ENCODE measurements at regions not wholly inside any gene's neighbourhood (a gene's known extent, or its start where the extent isn't known, plus 50 kb on each side); places are given as distances from the start of the nearest gene placed in this dataset.
A peak's percentile ranks its signal among the peaks of the same experiment; 100 is the strongest.

DNA sequence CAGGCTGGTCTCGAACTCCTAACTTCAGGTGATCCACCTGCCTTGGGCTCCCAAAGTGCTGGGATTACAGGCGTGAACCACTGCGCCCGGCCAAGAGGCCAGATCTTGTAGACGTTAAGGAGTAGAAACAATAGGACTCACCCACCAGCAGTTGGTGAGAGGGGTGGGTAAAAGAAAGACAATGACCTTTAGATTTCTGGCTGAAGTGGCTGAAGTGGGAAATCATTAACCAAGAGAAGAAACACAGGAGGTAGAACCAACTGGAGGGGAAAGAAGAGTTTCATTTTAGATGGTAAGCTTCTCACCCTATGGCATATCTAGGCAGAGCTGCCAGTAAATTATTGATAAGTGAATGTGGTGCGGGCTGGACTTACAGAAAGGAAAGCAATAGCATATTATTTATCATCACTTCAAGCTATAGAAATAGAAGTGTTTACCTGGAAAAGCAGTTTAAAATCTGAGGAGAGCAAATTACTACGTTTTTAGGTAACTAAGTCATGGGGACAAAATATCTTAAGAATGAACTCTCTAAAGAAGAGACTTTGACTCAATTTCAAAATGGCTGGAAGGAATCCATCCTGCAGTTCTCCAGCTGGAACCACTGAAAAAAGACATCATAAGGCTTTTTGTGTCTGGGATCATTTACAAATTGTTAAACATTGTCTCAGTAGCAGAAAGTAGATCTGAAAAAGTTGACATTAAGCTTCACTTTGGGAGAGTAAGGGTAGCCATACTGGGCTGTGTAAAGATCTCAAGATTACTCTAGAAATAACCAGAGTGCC lies 109.6 kb downstream of the ALDH8A1 start:
- intact Hi-C loops (cut with DNase I; ENCODE audit: low total_unique reads): no loop called here
- in situ Hi-C loops (cut with MboI; ENCODE audit: low pct_ligation_motif_present in 1 of 4, low pct_unique_long_range_greater_than_20kb in 1 of 4, low sequenced_read_pairs in 3 of 4): loop anchor here in 1 of 4 donors (25.0 kb wide), 1 partner anchor 678 kb away; no protein-coding TSS in a partner anchor

DNA sequence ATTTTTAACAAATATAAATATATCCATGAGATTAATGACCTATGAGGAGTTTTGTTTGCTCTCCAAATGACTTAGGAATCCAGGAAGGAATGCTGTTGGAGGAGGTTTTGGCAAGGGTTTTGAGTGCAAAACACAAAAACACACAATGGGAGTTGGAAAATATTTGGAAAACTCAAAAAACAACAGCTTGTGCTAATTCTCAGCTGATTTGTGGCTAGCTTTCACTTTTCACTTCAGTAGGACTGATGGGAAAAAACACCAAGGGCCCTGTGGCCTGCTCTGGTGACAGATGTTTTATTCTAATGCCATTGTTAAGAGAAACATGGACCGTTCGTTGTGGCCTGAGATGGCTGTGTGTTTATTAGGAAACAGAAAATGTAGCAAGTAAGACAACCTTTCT lies 113.9 kb downstream of the ALDH8A1 start:
- in situ Hi-C loops (cut with MboI; ENCODE audit: low pct_ligation_motif_present in 1 of 4, low pct_unique_long_range_greater_than_20kb in 1 of 4, low sequenced_read_pairs in 3 of 4) (loop anchor here in 1 of 4 donors (25.0 kb wide), 1 partner anchor 674 kb away; no protein-coding TSS in a partner anchor), intact Hi-C loops (cut with DNase I; ENCODE audit: low total_unique reads) (no loop called here)
- Histone ChIP-seq H3K36me3 (no peaks in the 10 kb centered on the region), H3K4me3 (no peak overlapping the region), H3K4me1 (peaks cover 0 to 12% (median 7%) of the 10 kb centered on the region in 4 donors), H3K9me3 (no peaks in the 10 kb centered on the region), H3K27me3 (no peaks in the 10 kb centered on the region), H3K27ac (no peak overlapping the region)
- TF ChIP-seq, protein P1, sequence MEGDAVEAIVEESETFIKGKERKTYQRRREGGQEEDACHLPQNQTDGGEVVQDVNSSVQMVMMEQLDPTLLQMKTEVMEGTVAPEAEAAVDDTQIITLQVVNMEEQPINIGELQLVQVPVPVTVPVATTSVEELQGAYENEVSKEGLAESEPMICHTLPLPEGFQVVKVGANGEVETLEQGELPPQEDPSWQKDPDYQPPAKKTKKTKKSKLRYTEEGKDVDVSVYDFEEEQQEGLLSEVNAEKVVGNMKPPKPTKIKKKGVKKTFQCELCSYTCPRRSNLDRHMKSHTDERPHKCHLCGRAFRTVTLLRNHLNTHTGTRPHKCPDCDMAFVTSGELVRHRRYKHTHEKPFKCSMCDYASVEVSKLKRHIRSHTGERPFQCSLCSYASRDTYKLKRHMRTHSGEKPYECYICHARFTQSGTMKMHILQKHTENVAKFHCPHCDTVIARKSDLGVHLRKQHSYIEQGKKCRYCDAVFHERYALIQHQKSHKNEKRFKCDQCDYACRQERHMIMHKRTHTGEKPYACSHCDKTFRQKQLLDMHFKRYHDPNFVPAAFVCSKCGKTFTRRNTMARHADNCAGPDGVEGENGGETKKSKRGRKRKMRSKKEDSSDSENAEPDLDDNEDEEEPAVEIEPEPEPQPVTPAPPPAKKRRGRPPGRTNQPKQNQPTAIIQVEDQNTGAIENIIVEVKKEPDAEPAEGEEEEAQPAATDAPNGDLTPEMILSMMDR (IDR thresholded peaks at IDR 0.05): no peak
- TF ChIP-seq EP300 (IDR thresholded peaks at IDR 0.05; ENCODE audit: low read depth) (no peak), POLR2AphosphoS5 (IDR thresholded peaks at IDR 0.05) (no peak), POLR2A (IDR thresholded peaks at IDR 0.05) (no peak)
- no peak for DNase-seq
- 58 to 67% methylated on average over 2 of the region's 2 CpGs for WGBS, 2 donors (ENCODE audit: low coverage in 1 of 2)

More for the DNA sequence above, 109.6 kb downstream of the ALDH8A1 start:
- H3K27ac ChIP-seq: no peak overlapping the region
- WGBS, 2 donors (ENCODE audit: low coverage in 1 of 2): 39 to 51% methylated on average over 2 to 7 of the region's 7 CpGs
- H3K4me1 ChIP-seq: peaks cover 0 to 12% (median 7%) of the 10 kb centered on the region in 4 donors
- TF ChIP-seq EP300 (IDR thresholded peaks at IDR 0.05; ENCODE audit: low read depth) (no peak), POLR2A (IDR thresholded peaks at IDR 0.05) (no peak), POLR2AphosphoS5 (IDR thresholded peaks at IDR 0.05) (no peak)
- TF ChIP-seq, protein P1 (IDR thresholded peaks at IDR 0.05): no peak
- no peaks in the 10 kb centered on the region for H3K27me3 ChIP-seq
- H3K36me3 ChIP-seq: no peaks in the 10 kb centered on the region
- peak; percentile 24 for DNase-seq
- no peaks in the 10 kb centered on the region for H3K9me3 ChIP-seq
- H3K4me3 ChIP-seq: no peak overlapping the region

DNA sequence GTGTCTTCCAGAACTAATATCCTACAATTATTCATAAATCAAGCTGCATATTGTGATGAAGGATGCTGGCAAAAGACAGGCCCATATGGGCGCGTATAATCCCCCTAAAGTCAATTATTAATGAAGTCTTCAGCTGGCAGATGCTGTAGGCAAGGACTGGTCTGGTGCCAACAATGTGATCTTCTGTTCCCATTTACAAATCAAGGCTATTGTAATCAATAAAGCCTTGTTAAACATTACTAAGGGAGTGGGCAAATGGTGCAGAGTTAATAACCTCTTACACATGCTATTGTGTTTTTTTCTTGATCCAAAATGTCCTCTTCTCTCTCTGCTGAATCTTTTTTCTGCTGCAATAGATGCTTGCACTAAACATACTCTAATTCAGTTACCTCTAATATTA lies 119.0 kb downstream of the ALDH8A1 start:
- TF ChIP-seq, protein P1 (IDR thresholded peaks at IDR 0.05): no peak
- TF ChIP-seq POLR2AphosphoS5 (IDR thresholded peaks at IDR 0.05) (no peak), POLR2A (IDR thresholded peaks at IDR 0.05) (no peak), EP300 (IDR thresholded peaks at IDR 0.05; ENCODE audit: low read depth) (no peak)
- 33 to 63% methylated on average over 2 of the region's 2 CpGs for WGBS, 2 donors (ENCODE audit: low coverage in 1 of 2)
- H3K9me3 ChIP-seq: no peaks in the 10 kb centered on the region
- in situ Hi-C loops (cut with MboI; ENCODE audit: low pct_ligation_motif_present in 1 of 4, low pct_unique_long_range_greater_than_20kb in 1 of 4, low sequenced_read_pairs in 3 of 4) (loop anchor here in 1 of 4 donors (25.0 kb wide), 1 partner anchor 669 kb away; no protein-coding TSS in a partner anchor), intact Hi-C loops (cut with DNase I; ENCODE audit: low total_unique reads) (no loop called here)
- DNase-seq: no peak
- peaks cover 0 to under 1% (median 0%) of the 10 kb centered on the region in 4 donors for H3K4me1 ChIP-seq
- no peaks in the 10 kb centered on the region for H3K36me3 ChIP-seq
- no peak overlapping the region for H3K4me3 ChIP-seq
- H3K27me3 ChIP-seq: no peaks in the 10 kb centered on the region
- no peak overlapping the region for H3K27ac ChIP-seq

DNA sequence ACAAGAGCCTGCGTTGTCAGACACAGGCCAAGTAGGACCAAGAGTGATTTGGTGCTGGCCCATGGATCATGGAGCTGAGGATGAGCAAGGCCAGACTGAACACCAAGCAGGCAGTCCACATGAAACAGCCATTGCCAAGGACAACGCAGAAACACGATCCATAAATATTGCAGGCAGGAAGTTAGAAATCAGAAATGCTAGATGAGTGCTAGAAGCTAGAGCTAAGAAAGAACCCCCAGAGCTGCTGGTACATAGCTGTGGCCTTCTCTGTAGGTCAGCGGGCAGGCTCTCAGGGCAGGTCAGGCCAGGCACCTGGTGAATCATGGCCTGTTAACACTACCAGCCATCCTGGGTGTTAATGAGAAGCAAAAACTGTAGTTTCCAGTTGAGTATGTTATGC lies 119.7 kb downstream of the ALDH8A1 start:
- H3K27ac ChIP-seq: no peak overlapping the region
- H3K4me1 ChIP-seq: no peaks in the 10 kb centered on the region
- in situ Hi-C loops (cut with MboI; ENCODE audit: low pct_ligation_motif_present in 1 of 4, low pct_unique_long_range_greater_than_20kb in 1 of 4, low sequenced_read_pairs in 3 of 4) (loop anchor here in 1 of 4 donors (25.0 kb wide), 1 partner anchor 668 kb away; no protein-coding TSS in a partner anchor), intact Hi-C loops (cut with DNase I; ENCODE audit: low total_unique reads) (no loop called here)
- H3K9me3 ChIP-seq: no peaks in the 10 kb centered on the region
- TF ChIP-seq POLR2AphosphoS5 (IDR thresholded peaks at IDR 0.05) (no peak), EP300 (IDR thresholded peaks at IDR 0.05; ENCODE audit: low read depth) (no peak), POLR2A (IDR thresholded peaks at IDR 0.05) (no peak)
- TF ChIP-seq, protein P1 (IDR thresholded peaks at IDR 0.05): no peak
- no peaks in the 10 kb centered on the region for H3K36me3 ChIP-seq
- 91% methylated on average over 4 of the region's 4 CpGs; no CpG with 5 or more reads in 1 of the 2 donors for WGBS, 2 donors (ENCODE audit: low coverage in 1 of 2)
- no peaks in the 10 kb centered on the region for H3K27me3 ChIP-seq
- DNase-seq: no peak
- H3K4me3 ChIP-seq: no peak overlapping the region

Data from transverse colon (tissue), 4 donors.